D721Med (cell line): ENCODE measurements at regions not wholly inside any gene's neighbourhood (a gene's known extent, or its start where the extent isn't known, plus 50 kb on each side); places are given as distances from the start of the nearest gene placed in this dataset.

Source experiments
- DNase-seq: peaks from one replicate; pipeline ENCODE4 v3.0.0; 2011; ENCODE audit warnings: low spot score; ENCODE audit not compliant: insufficient read length
- FAIRE-seq: peaks from 2 replicates; lab custom pipeline; 2011; peaks lifted over from hg19 to GRCh38; lab: Jason Lieb, UNC
- TF ChIP-seq, protein P1 (sequence below): IDR thresholded peaks from 2 replicates; pipeline ENCODE4 v1.5.1; 2012; ENCODE audit warnings: mild to moderate bottlenecking, control low read depth; ENCODE audit not compliant: insufficient read depth; ENCODE audit errors: missing control alignments

DNA sequence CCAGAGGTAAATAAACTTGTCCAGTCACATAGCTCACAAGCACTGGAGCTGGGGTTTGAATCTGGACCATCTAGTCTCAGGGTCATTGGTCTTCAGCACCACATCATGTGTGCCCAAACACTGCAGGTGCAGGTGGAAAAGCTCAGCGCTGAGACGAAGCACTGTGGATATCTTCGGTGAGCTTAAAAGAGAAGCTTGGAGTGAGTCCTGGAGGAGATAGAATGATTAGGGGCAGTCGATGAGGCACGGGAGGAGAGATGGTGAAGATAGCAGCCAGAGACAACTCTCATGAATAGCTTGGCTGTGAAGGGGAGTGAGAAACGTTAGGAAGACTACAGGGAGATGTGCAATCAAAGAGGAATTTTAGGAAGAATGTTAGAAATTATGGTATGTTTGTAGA lies 389.3 kb downstream of the FGF9 start:
- no peak for DNase-seq
- TF ChIP-seq, protein P1, sequence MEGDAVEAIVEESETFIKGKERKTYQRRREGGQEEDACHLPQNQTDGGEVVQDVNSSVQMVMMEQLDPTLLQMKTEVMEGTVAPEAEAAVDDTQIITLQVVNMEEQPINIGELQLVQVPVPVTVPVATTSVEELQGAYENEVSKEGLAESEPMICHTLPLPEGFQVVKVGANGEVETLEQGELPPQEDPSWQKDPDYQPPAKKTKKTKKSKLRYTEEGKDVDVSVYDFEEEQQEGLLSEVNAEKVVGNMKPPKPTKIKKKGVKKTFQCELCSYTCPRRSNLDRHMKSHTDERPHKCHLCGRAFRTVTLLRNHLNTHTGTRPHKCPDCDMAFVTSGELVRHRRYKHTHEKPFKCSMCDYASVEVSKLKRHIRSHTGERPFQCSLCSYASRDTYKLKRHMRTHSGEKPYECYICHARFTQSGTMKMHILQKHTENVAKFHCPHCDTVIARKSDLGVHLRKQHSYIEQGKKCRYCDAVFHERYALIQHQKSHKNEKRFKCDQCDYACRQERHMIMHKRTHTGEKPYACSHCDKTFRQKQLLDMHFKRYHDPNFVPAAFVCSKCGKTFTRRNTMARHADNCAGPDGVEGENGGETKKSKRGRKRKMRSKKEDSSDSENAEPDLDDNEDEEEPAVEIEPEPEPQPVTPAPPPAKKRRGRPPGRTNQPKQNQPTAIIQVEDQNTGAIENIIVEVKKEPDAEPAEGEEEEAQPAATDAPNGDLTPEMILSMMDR = no peak
- FAIRE-seq = no peak

DNA sequence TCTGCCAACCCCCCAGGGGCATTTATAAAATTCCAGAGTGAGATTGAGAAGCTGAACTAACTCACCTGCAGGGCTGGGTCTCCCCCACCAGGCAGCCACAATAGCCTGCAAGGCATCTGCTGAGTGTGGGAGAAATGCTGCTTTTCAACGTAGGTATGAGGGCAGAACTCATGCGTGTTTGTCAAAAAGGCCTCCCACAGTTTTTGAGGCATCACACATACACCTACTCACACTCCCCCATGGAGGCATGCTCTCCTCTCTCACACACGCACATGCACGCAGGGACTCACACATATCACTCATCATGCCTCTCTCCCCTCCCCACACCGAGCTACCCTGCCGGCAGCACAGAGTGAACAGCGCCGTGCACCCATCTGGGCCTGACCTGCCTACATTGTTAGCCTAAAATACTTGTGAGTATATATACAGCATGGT lies 390.5 kb downstream of the FGF9 start:
- DNase-seq = no peak
- TF ChIP-seq, protein P1 = no peak
- FAIRE-seq = no peak

DNA sequence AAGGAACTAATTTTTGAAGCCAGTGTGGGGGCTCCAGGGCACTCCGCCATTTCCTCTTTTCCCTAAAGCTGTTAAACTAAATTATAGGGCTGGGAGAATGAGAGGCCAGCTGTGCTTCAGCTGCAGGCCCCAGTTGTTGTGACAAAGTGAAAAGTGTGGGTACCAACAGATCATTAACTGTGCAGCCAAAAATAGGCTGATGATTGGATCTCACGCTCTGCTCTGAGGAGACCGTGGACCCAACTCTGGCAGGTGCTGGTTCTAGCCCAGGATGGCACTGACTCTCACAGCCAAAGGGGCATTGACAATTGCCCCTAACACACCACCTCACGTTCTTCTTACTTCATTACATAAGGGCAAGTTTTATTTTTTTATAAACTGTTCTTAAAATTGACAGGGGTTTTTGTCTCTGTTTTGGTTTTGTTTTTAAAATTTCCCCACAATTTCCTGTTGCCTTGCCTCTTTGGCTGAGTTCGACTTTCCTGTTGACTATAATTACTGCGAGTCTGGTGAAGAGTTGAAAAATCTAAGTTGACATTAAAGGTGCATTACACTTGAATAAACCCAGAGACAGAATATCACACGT lies 391.0 kb downstream of the FGF9 start:
- DNase-seq (no peak), FAIRE-seq (no peak)
- TF ChIP-seq, protein P1 = no peak

DNA sequence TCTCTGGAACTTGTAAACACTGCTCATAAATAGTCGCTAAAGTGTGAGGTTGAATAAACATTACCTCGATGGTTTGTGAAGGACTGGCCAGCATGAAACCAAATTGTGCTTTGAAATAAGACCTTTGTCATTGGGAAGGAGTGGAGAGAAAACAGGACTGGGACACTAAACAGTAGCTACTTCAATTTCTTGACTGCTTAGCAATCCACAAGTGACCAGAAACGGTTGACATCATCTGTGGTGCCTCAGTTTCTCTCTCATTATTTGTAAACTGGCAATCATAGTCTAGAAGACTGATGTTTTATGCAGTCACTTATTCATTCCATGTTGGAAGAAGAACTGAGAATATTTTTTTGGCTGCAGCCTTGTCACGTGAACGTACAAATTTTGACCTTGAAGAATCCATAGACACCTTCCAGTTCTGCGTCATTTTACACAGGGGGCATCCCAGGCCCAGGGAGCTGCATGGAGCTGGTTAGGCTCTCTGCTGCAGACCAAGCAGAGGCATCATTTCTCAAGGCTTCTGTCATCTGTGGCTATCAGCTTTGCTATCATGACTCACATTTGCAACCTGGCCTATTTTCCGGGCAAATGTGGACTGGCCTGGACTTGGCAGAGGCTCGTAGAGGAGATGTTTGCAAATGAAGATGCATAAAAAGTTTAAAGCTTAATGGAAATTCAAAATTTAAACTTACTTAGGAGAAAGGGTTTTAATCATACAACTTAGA lies 391.8 kb downstream of the FGF9 start:
- TF ChIP-seq, protein P1 = no peak
- DNase-seq (no peak), FAIRE-seq (no peak)

DNA sequence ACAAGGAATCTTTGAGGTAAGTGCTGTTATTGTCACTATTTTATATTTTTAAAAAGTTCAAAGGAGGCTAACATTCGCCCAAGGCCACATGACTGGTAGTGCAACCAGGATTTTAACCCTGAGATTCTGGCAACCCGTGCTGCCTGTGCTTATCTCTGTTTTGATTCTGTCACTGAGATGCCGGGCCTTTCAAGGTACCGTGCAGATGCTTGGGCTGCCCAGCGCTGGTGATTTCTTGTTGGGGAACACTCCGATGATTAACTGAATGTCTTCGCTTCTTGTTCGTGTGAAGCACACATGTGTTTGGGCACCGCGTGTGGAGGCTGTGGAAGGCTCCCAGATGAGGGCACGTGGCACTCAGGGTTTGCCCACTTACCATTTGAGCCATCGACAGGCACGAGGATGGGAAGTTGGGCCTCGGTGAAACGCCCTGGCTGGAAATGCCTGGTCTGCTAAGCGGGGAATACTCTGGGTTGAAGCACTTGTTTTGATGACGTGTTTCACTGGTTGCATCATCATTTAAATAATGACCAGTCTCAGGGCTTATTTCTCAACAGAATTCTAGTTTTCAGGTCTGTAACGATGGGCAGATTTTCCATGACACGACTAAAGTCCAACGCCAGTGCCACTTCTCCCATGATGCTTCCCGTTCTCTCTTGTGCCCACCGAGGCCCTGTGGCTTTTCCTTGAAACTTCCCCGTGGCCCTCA lies 392.7 kb downstream of the FGF9 start:
- TF ChIP-seq, protein P1 = no peak
- FAIRE-seq (no peak), DNase-seq (no peak)

DNA sequence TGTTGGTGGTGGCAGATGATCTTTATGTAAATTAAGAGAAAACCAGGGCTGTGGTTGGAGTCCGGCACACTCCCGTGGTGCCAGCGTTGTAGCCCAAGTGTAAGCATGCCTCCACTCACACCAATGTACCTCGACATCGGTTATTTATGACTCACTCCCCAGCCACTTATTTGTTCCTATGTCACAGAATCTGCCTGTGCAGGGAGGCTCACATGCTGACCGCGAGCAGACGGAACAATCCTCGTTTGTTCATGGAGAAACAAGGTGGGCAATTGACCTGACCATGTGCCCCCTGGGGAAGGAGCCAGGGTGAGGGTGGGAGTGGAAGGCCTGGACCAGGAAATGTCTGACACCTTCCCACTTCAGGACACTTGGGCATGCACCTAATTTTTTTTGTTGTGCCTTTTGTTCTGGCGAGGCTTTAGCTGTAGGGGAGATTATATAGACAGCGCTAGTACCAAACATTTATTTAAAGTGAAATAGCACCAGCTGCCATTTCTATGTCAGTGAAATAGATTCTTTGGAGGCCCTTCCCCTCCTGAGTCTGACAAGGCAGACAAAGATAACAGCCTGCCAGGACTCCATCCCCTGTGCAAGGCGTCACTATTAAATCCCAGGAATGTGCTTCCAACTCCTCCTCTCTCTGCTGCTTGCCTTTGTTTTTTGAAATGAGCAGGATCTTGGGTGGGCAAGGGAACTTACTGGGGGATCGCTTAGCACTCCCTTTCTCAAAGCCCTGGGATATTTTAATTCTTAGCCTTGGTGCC lies 394.2 kb downstream of the FGF9 start:
- TF ChIP-seq, protein P1 = no peak
- no peak for FAIRE-seq
- no peak for DNase-seq
